Glomerular visceral epithelial cell (primary cell): ENCODE measurements at regions not wholly inside any gene's neighbourhood (a gene's known extent, or its start where the extent isn't known, plus 50 kb on each side); places are given as distances from the start of the nearest gene placed in this dataset.

ENCODE experiments used
- DNase-seq: peaks from one replicate; pipeline ENCODE4 v3.0.0-alpha.2; 2016; ENCODE audit errors: extremely low spot score

- no peak for DNase-seq
Measured at GRCh38 chr2:76579911-76580310, 869.2 kb upstream of the GCFC2 start.

GRCh38 chr2:76572981-76573380, 862.3 kb upstream of the GCFC2 start:
- DNase-seq: no peak

DNA sequence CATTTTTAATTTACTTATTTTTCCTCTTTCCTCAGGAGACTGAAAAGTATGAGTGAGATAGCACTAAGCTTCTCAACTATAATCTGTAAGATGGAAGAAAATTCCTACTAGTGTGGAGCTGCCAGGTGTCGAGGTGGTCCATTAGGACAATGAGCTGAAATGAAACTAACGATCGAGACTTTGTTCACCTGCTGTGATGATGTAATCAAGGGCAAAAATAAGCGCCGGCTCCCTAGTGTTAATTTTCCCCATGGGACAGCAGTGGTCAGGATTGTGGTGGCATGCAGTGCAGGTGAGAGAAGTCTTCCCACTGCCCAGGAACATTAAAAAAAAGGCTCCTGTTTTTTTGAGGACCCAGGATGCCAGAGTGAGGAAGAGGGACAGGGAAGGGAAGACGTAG, 859.1 kb upstream of the GCFC2 start:
- no peak for DNase-seq

GRCh38 chr2:76567478-76567877, 856.8 kb upstream of the GCFC2 start:
- no peak for DNase-seq

GRCh38 chr2:76564734-76565133, 854.0 kb upstream of the GCFC2 start:
- no peak for DNase-seq

GRCh38 chr2:76563730-76564129, 853.0 kb upstream of the GCFC2 start:
- DNase-seq: no peak

- DNase-seq: no peak
Measured at GRCh38 chr2:76558157-76558556, 847.4 kb upstream of the GCFC2 start.

DNA sequence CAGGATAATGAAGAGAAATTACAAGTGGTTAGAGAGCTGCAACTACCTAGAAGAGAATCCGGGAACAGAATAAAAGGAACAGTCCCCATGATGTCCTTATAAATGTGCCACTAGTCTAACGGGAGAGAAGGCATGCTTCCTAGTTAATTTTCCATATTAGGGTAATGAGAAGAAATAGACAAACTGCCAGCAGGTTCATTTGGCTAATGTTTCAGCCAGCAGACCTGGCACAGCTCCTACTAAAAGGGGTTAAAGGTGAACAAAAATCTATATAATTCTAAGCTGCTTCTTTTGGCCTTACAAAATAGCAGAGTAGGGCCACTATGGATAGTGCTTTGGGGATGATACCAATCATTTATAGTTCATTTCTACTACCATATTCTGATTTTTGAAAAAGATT, 845.3 kb upstream of the GCFC2 start:
- no peak for DNase-seq

- no peak for DNase-seq
Measured at GRCh38 chr2:76546207-76546606, 835.5 kb upstream of the GCFC2 start.

- no peak for DNase-seq
Measured at GRCh38 chr2:76544901-76545300, 834.2 kb upstream of the GCFC2 start.

DNA sequence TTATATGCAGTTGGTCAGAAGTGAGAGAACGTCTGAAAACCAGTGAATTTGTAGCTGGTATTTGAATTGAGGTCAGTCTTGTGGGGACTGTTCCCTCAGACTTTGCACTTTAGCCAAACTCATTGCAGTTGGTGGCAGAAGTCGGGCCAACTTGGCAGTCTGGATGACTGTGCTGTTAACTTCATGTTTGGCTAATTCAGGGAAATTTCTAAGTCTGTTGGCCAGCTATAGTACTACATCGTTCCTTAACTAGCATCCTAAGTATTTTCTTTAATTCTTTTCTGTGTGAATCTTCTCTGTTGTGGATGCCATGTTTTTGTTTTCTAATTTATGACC, 806.8 kb upstream of the GCFC2 start:
- no peak for DNase-seq

DNA sequence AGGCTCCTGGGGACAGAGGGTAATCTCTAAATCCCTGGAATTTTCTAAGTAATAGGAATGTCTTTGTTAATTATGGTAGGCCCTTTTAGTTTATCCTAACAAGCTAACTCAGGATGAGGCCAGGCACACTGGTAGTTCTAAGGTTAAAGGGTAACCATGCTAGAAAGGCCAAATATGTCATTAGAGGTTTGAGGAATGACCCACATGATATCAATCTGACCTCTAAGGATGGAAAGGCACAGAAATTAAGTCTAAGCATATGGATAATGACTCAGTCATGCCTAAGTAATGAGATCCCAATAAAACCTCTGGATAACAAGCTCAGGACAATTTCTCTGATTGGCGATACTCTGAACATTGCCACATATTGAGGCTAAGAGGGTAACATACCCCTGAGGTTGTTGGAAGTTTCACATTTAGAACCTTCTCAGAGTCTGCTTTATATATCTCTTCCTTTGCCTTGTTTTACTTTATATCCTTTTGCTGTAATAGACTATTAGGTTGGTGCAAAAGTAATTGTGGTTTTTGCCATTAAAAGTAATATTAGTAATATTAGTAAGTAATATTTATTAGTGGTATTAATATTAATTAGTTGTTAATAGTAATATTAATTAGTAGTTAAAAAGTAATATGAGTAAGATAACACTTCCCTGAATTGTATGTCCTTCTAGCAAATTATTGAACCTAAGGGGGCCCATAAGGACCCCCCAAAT, 806.3 kb upstream of the GCFC2 start:
- DNase-seq: no peak

GRCh38 chr2:76512201-76512820, 801.6 kb upstream of the GCFC2 start:
- no peak for DNase-seq

DNA sequence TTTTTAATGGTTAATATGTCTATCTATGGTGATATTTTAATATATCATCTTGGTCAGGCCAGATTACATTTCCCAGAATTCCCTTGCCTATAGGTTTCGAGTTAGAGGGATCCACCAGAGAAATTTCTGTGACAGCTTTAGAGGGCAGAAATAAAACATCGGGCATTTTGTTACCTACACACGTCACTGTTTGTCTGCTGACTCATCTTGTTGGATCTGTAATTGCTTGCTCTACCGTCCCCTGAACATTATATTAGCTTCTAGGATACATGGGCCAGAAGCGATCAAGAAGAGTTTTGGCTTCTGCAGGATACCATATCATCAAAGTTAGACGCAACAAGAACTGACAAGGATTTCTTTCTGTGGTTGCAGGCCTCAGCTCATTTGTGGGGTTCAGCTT, 795.8 kb upstream of the GCFC2 start:
- DNase-seq: no peak

DNA sequence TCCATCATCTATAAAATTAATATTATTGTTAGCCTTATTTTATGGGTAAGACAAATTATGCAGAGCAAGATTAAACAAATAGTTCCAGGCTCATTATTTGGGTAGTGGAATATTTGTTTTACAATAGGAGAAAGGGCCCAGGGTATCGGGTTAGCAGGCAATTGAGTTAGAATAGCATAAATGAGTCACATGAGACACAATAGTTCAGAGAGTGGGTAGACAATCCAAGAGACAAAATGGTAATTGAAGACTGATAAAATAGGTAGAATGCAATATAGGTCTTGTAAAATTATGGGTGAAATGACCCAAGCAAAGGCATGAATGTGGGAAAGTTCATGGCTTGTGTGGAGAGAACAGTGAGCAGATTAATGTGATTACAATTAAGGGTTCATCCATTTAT, 790.9 kb upstream of the GCFC2 start:
- no peak for DNase-seq

- no peak for DNase-seq
Measured at GRCh38 chr2:76498360-76498759, 787.6 kb upstream of the GCFC2 start.

- no peak for DNase-seq
Measured at GRCh38 chr2:76491503-76491902, 780.8 kb upstream of the GCFC2 start.

GRCh38 chr2:76478266-76479035, 767.7 kb upstream of the GCFC2 start:
- DNase-seq: no peak

GRCh38 chr2:76472946-76473345, 762.2 kb upstream of the GCFC2 start:
- no peak for DNase-seq

DNA sequence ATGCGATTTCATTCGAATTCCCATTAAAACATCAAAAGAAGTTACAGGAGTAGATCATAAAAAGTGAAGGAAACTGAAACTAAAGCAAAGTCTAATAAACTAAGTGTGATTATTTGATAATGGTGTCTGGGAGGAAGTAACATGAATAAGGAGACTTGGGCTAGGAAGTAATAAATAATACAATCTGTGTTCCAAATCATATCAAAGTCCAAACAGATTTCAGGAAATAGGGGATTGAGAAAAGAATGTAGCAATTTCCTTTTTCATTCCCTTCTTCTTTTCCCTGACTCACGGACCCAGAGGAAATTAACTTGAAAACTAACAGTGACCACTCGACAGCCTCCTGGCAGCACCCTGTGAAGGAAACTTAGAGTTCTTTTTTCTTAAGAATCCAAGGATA, 758.4 kb upstream of the GCFC2 start:
- no peak for DNase-seq

GRCh38 chr2:76467326-76467725, 756.6 kb upstream of the GCFC2 start:
- DNase-seq: no peak

DNA sequence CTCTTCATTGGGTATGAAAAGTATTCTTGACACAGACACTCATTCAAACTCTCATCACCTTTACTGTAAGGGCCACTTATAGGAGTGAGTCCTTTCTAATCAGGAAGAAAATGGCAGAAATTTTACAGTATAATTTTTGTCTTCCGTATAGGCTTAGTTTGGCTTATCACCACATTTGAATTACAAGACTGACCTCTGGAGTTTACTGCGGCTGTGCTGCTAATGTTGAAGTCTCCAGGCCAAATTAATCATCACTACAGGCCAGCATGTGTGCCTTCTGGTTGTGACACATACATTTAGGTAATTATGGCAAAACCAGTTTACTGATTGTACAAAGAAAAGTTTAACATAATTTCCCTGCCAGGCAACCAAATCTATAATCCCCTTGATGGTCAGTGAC, 753.6 kb upstream of the GCFC2 start:
- no peak for DNase-seq

- DNase-seq: no peak
Measured at GRCh38 chr2:76461431-76461830, 750.7 kb upstream of the GCFC2 start.
